K562 (cell line): ENCODE measurements at regions not wholly inside any gene's neighbourhood (a gene's known extent, or its start where the extent isn't known, plus 50 kb on each side); places are given as distances from the start of the nearest gene placed in this dataset.

Experiments
- SAFB2 ChIP-seq: fragments of 200-400 bp; formaldehyde crosslinking; IDR thresholded peaks from 2 replicates; pipeline ENCODE4 v1.6.1; 2018; ENCODE audit warnings: borderline replicate concordance, low read length, low read depth, moderate library complexity; ENCODE audit not compliant: severe bottlenecking
- SETDB1 ChIP-seq: IDR thresholded peaks from one replicate; pipeline ENCODE4 v1.6.1; 2012; ENCODE audit warnings: low read length, control low read depth, inconsistent platforms
- USF2 ChIP-seq: sonication (generic); formaldehyde crosslinking; IDR thresholded peaks from 2 replicates; pipeline ENCODE4 v1.5.0; 2020; ENCODE audit warnings: missing genetic modification reagents

GRCh38 chr6:145063091-145063490 is 672.2 kb downstream of the EPM2A start:
- no peak for TF ChIP-seq SETDB1
- no peak for TF ChIP-seq SAFB2
- TF ChIP-seq USF2: no peak
